HepG2 (cell line): ENCODE measurements at regions not wholly inside any gene's neighbourhood (a gene's known extent, or its start where the extent isn't known, plus 50 kb on each side); places are given as distances from the start of the nearest gene placed in this dataset.

Source experiments
- AKNA ChIP-seq: sonication (generic); formaldehyde crosslinking; IDR thresholded peaks from 2 replicates; pipeline ENCODE4 v1.4.0; 2020; ENCODE audit warnings: missing genetic modification reagents, borderline replicate concordance
- BORCS8-MEF2B ChIP-seq: sonication (generic); formaldehyde crosslinking; IDR thresholded peaks from 2 replicates; pipeline ENCODE4 v1.8.0; 2022; ENCODE audit warnings: mild to moderate bottlenecking, missing genetic modification reagents
- DRAP1 ChIP-seq: IDR thresholded peaks from 2 replicates; pipeline ENCODE4 v1.6.1; 2016; ENCODE audit warnings: missing genetic modification reagents, missing compliant biosample characterization
- FOSL2 ChIP-seq: sonication (generic); formaldehyde crosslinking; IDR thresholded peaks from 2 replicates; pipeline ENCODE4 v1.4.0; 2020; ENCODE audit warnings: missing genetic modification reagents
- HNRNPL ChIP-seq: fragments of 200-400 bp; formaldehyde crosslinking; IDR thresholded peaks from 2 replicates; pipeline ENCODE4 v1.6.1; 2017; ENCODE audit warnings: mild to moderate bottlenecking, low read depth, low read length
- KDM5B ChIP-seq: sonication (generic); formaldehyde crosslinking; IDR thresholded peaks from 2 replicates; pipeline ENCODE4 v1.4.0; 2020; ENCODE audit warnings: missing genetic modification reagents, mild to moderate bottlenecking, borderline replicate concordance
- MEIS2 ChIP-seq: sonication (generic); formaldehyde crosslinking; IDR thresholded peaks from 2 replicates; pipeline ENCODE4 v1.9.0; 2021; ENCODE audit warnings: mild to moderate bottlenecking, missing genetic modification reagents
- MIXL1 ChIP-seq: IDR thresholded peaks from 2 replicates; pipeline ENCODE4 v1.6.1; 2016
- NR2C2 ChIP-seq: sonication (generic); formaldehyde crosslinking; IDR thresholded peaks from 2 replicates; pipeline ENCODE4 v1.4.0; 2020; ENCODE audit warnings: missing genetic modification reagents, mild to moderate bottlenecking, moderate library complexity, borderline replicate concordance
- POLR2AphosphoS2 ChIP-seq: IDR thresholded peaks from 2 replicates; pipeline ENCODE4 v1.6.1; 2011; ENCODE audit warnings: low read depth, low read length, improper control_type of control experiment
- SOX5 ChIP-seq: IDR thresholded peaks from 2 replicates; pipeline ENCODE4 v1.6.1; 2016; ENCODE audit warnings: borderline replicate concordance
- TCF7 ChIP-seq: sonication (generic); IDR thresholded peaks from 2 replicates; pipeline ENCODE4 v1.6.1; 2016; ENCODE audit warnings: antibody characterized with exemption, low read depth
- TGIF2 ChIP-seq: IDR thresholded peaks from 2 replicates; pipeline ENCODE4 v1.6.1; 2016; ENCODE audit warnings: control low read depth, missing compliant biosample characterization
- ZBTB42 ChIP-seq: sonication (generic); formaldehyde crosslinking; IDR thresholded peaks from 2 replicates; pipeline ENCODE4 v1.5.0; 2020; ENCODE audit warnings: mild to moderate bottlenecking, missing genetic modification reagents
- ZFP36L1 ChIP-seq: sonication (generic); formaldehyde crosslinking; IDR thresholded peaks from 2 replicates; pipeline ENCODE4 v1.8.0; 2022; ENCODE audit warnings: mild to moderate bottlenecking, missing genetic modification reagents, moderate library complexity
- ZMAT5 ChIP-seq: sonication (generic); formaldehyde crosslinking; IDR thresholded peaks from 2 replicates; pipeline ENCODE4 v1.5.0; 2020; ENCODE audit warnings: mild to moderate bottlenecking, low read depth, missing genetic modification reagents, borderline replicate concordance
- ZNF407 ChIP-seq: sonication (generic); formaldehyde crosslinking; IDR thresholded peaks from one replicate; pipeline ENCODE4 v1.5.1; 2020; ENCODE audit warnings: mild to moderate bottlenecking, missing genetic modification reagents; ENCODE audit errors: not compliant biosample characterization

GRCh38 chr11:14584595-14584994, 59.0 kb upstream of the PDE3B start (continued):
- TF ChIP-seq BORCS8-MEF2B (CRISPR knock-in tag) (peak; percentile 52; the same call in 1 of the 2 replicates), AKNA (CRISPR knock-in tag) (no peak), MEIS2 (peak; percentile 51; the same call in 1 of the 2 replicates), TGIF2 (CRISPR knock-in tag) (peak; percentile 41; the same call in 1 of the 2 replicates), MIXL1 (CRISPR knock-in tag) (peak; percentile 84), POLR2AphosphoS2 (no peak), TCF7 (peak; percentile 68), DRAP1 (CRISPR knock-in tag) (peak; percentile 32; the same call in 1 of the 2 replicates), FOSL2 (CRISPR knock-in tag) (peak; percentile 49), KDM5B (no peak), SOX5 (peak; percentile 80), ZBTB42 (CRISPR knock-in tag) (no peak; the same call in 1 of the 2 replicates), ZFP36L1 (no peak), HNRNPL (no peak), ZMAT5 (no peak), ZNF407 (CRISPR knock-in tag) (no peak), NR2C2 (CRISPR knock-in tag) (peak; percentile 48; the same call in 1 of the 2 replicates)
